ENCODE measurements at regions not wholly inside any gene's neighbourhood (a gene's known extent, or its start where the extent isn't known, plus 50 kb on each side); places are given as distances from the start of the nearest gene placed in this dataset.

DNA sequence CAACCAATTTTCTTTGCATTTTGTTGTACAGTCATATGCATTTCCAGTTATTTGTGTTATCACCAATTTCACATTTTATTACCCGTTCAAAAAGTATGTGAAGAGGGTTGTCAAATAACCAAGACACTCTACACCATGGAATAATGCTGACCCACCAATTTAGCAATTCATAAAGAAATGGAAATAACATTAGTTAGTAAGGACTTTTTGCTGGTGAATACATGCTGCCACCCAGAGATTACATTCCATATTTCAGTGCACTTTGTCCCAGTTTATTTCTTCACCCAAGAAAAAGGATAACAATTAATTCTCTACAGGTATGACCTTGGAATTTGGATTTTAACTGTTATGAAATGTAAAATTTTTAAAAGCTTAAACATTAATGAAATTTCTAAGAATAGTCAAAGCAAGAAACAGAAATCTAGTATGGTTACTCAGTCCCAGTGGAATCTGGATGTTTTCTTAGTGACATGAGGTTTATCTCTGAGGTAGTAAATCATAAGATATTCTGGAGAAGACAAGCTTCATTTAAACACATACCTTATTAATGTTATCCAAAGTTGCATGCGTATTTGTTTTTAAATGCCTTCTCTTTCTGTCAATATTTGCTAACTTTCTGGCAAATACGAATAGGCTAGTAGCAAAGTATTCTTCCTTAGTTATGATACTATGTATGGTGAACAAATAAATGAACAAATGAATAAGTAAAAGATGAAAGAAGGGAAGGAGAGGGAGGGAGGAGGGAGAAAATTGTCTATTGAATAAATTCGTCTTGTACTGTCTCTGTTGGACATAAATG lies 100.6 kb downstream of the CETN3 start:
- no peak overlapping the region for H2BK12ac ChIP-seq (ENCODE audit: low read depth, low read length)
- no peak for FAIRE-seq
- no peaks in the 10 kb centered on the region for H3K79me1 ChIP-seq (ENCODE audit: low read depth, low read length)
- WGBS, 2 experiments (ENCODE audit: extremely low coverage in 1 of 2, insufficient coverage in 1 of 2, insufficient read length in 1 of 2, insufficient replicate concordance in 2 of 2, low coverage in 1 of 2, low lambda C conversion rate in 2 of 2, missing lambda C conversion rate in 1 of 2) = 86% methylated on average over 4 of the region's 4 CpGs; no CpG with 5 or more reads in 1 of the 2 experiments
- no peak for DNase-seq (ENCODE audit: low read depth in 1 of 2, low spot score in 2 of 2)
- H2BK5ac ChIP-seq (ENCODE audit: low read depth, low read length) = no peak overlapping the region
- TF ChIP-seq SIRT6 (IDR thresholded peaks at IDR 0.05; ENCODE audit: low read length) (no peak), CEBPB (IDR thresholded peaks at IDR 0.05; ENCODE audit: low read depth, low read length) (no peak), ASH2L (IDR thresholded peaks at IDR 0.05; ENCODE audit: low read length) (no peak), SIX5 (IDR thresholded peaks at IDR 0.05; ENCODE audit: low read depth, low read length) (no peak), ATF3 (IDR thresholded peaks at IDR 0.05; ENCODE audit: insufficient read depth, low read depth, low read length) (no peak), CHD2 (IDR thresholded peaks at IDR 0.05; ENCODE audit: low read length) (no peak), YY1 (IDR thresholded peaks at IDR 0.05; ENCODE audit: low read depth, low read length) (no peak), NRF1 (IDR thresholded peaks at IDR 0.05; ENCODE audit: low read depth, low read length) (no peak), CREB1 (IDR thresholded peaks at IDR 0.05) (no peak), KDM1A (IDR thresholded peaks at IDR 0.05; ENCODE audit: borderline replicate concordance, low read length) (no peak), KDM5A (IDR thresholded peaks at IDR 0.05; ENCODE audit: low read length) (no peak), ZNF274 (IDR thresholded peaks at IDR 0.05; ENCODE audit: borderline replicate concordance, extremely low read depth, low read length) (no peak), POLR2AphosphoS5 (IDR thresholded peaks at IDR 0.05; ENCODE audit: low read depth, low read length) (no peak), TCF12 (IDR thresholded peaks at IDR 0.05; ENCODE audit: low read depth, low read length) (no peak)
- no peak overlapping the region for H3K14ac ChIP-seq (ENCODE audit: insufficient read length)
- POLR2A ChIA-PET (ENCODE audit: partially characterized antibody) = no interaction called here
- H2BK120ac ChIP-seq (replicated peaks; ENCODE audit: low read depth, low read length) = no peak overlapping the region
- H4K8ac ChIP-seq (ENCODE audit: extremely low read depth, insufficient read depth, low read length) = no peak overlapping the region
- no peak overlapping the region for H3K18ac ChIP-seq (ENCODE audit: extremely low read depth, low read length)
- H2AK5ac ChIP-seq (ENCODE audit: low read depth, low read length) = no peak overlapping the region
- H3K23ac ChIP-seq (ENCODE audit: insufficient read length) = no peak overlapping the region
- H3K4me2 ChIP-seq (ENCODE audit: insufficient read depth in 1 of 2, low read depth in 2 of 2, low read length in 2 of 2) = no peak overlapping the region
- no peak overlapping the region for H3K27ac ChIP-seq (ENCODE audit: low read depth, low read length)
- no peaks in the 10 kb centered on the region for H3K36me3 ChIP-seq (ENCODE audit: control insufficient read depth in 2 of 4, insufficient read depth in 4 of 4, low read length in 3 of 4)
- H2AFZ ChIP-seq (ENCODE audit: low read length) = no peak overlapping the region
- H4K91ac ChIP-seq (replicated peaks; ENCODE audit: insufficient read length, low read length) = no peak overlapping the region
- H2BK15ac ChIP-seq (ENCODE audit: low read length) = no peak overlapping the region
- H3K4ac ChIP-seq (replicated peaks; ENCODE audit: insufficient read length, low read depth, low read length) = no peak overlapping the region
- no peak overlapping the region for H4K5ac ChIP-seq (ENCODE audit: insufficient read length, low read depth, low read length)
- no peak overlapping the region for H3K9ac ChIP-seq (replicated peaks in 1 of 4; ENCODE audit: extremely low read depth in 1 of 4, low read depth in 3 of 4, low read length in 3 of 4)
- H3K4me1 ChIP-seq (replicated peaks in 1 of 4; ENCODE audit: control insufficient read depth in 3 of 4, insufficient read depth in 4 of 4, low read length in 3 of 4) = peaks cover 5 to 11% (median 7%) of the 10 kb centered on the region in 4 experiments; a peak in 5 of 7 replicates
- no peaks in the 10 kb centered on the region for H3K23me2 ChIP-seq (ENCODE audit: low read depth, low read length)
- H3K56ac ChIP-seq (replicated peaks; ENCODE audit: insufficient read length, low read depth, low read length) = no peak overlapping the region
- no peaks in the 10 kb centered on the region for H3K27me3 ChIP-seq (replicated peaks in 1 of 4; ENCODE audit: control insufficient read depth in 3 of 4, extremely low read depth in 1 of 4, insufficient read depth in 3 of 4, low read length in 3 of 4)
- H3K79me2 ChIP-seq (ENCODE audit: control insufficient read depth in 1 of 2, insufficient read depth in 2 of 2, low read length in 2 of 2) = no peaks in the 10 kb centered on the region
- H4K20me1 ChIP-seq (replicated peaks in 1 of 2; ENCODE audit: control insufficient read depth in 1 of 2, insufficient read depth in 2 of 2, low read length in 2 of 2) = no peaks in the 10 kb centered on the region
- H3K9me3 ChIP-seq (ENCODE audit: insufficient read depth in 2 of 2, low read depth in 1 of 2, low read length in 1 of 2) = no peaks in the 10 kb centered on the region
- H2BK20ac ChIP-seq (ENCODE audit: low read length) = no peak overlapping the region
- no peak overlapping the region for H3K4me3 ChIP-seq (ENCODE audit: extremely low read depth in 1 of 4, insufficient read depth in 2 of 4, low read depth in 3 of 4, low read length in 4 of 4)
- CTCF ChIA-PET (ENCODE audit: partially characterized antibody) = interaction anchor here (0.8 kb wide), 1 partner anchor 36 kb away, joined by 3 read pairs; no protein-coding TSS in a partner anchor
